GM12878 (cell line): ENCODE measurements at regions not wholly inside any gene's neighbourhood (a gene's known extent, or its start where the extent isn't known, plus 50 kb on each side); places are given as distances from the start of the nearest gene placed in this dataset.

Source experiments
- ATAC-seq: fragments of 200-7000 bp; cut with Tn5 transposase; 3 replicates; pipeline ENCODE4 v1.9.1; 2020; ENCODE audit warnings: mild to moderate bottlenecking, moderate library complexity
- BruUV-seq: library from RNA; stranded (reverse); fragments of 400-500 nt; replicated peaks from 2 replicates; lab custom pipeline; 2021; lab: Mats Ljungman, UMichigan
- CTCF ChIA-PET: fragments of 300-600 bp; sonication (Branson Sonifier 250); formaldehyde crosslinking; extraction: SDS; loops from one replicate; lab custom pipeline; 2021; ENCODE audit warnings: inconsistent platforms; lab: Yijun Ruan, JAX
- POLR2A ChIA-PET: fragments of 350-600 bp; formaldehyde crosslinking; extraction: SDS; loops from one replicate; lab custom pipeline; 2021; ENCODE audit warnings: inconsistent platforms; lab: Charles Lee
- RAD21 ChIA-PET: fragments of 300-600 bp; sonication (Branson Sonifier 250); formaldehyde crosslinking; loops from one replicate; lab custom pipeline; 2023; ENCODE audit warnings: antibody characterized with exemption; ENCODE audit not compliant: unreplicated experiment; lab: Charles Lee
- SMC1A ChIA-PET: fragments of 300-600 bp; sonication (Branson Sonifier 250); formaldehyde crosslinking; loops from one replicate; lab custom pipeline; 2023; ENCODE audit not compliant: unreplicated experiment, uncharacterized antibody; lab: Charles Lee
- DNase-seq: peaks from one replicate; pipeline ENCODE4 v3.0.0-alpha.2; 2011; ENCODE audit warnings: low read depth, low spot score
- FAIRE-seq: peaks from 3 replicates; lab custom pipeline; 2011; peaks lifted over from hg19 to GRCh38; lab: Jason Lieb, UNC
- H2AFZ ChIP-seq: 2 replicates; pipeline ENCODE4 v1.6.0; 2011; ENCODE audit warnings: low read depth, low read length, control low read depth; ENCODE audit not compliant: control insufficient read depth
- H3K27ac ChIP-seq: 2 replicates; pipeline ENCODE4 v1.5.1; 2011; ENCODE audit warnings: control low read depth; ENCODE audit not compliant: control insufficient read depth, insufficient read depth
- H3K27me3 ChIP-seq, 2 experiments: replicated peaks in 1 of 2; 2 replicates each; pipeline versions ENCODE4 v1.6.0 to v1.6.1; 2011; ENCODE audit warnings: low read length in 1 of 2; ENCODE audit not compliant: control insufficient read depth in 2 of 2, insufficient read depth in 2 of 2
- H3K36me3 ChIP-seq, 2 experiments: 2 replicates each; pipeline ENCODE4 v1.5.1; 2011; ENCODE audit warnings: low read length in 1 of 2; ENCODE audit not compliant: control insufficient read depth in 2 of 2, insufficient read depth in 2 of 2
- H3K4me1 ChIP-seq: 2 replicates; pipeline ENCODE4 v1.6.1; 2011; ENCODE audit warnings: mild to moderate bottlenecking, low read length, moderate library complexity, mixed read lengths; ENCODE audit not compliant: control insufficient read depth, insufficient read depth
- H3K4me2 ChIP-seq: 2 replicates; pipeline ENCODE4 v1.6.0; 2011; ENCODE audit warnings: control low read depth; ENCODE audit not compliant: control insufficient read depth, insufficient read depth
- H3K4me3 ChIP-seq: fragments of 200-600 bp; sonication (generic); 2 replicates; pipeline ENCODE4 v1.5.1; 2016
- H3K79me2 ChIP-seq: 2 replicates; pipeline ENCODE4 v1.6.0; 2011; ENCODE audit warnings: low read length; ENCODE audit not compliant: control insufficient read depth, insufficient read depth
- H3K9ac ChIP-seq: 2 replicates; pipeline ENCODE4 v1.8.0; 2011; ENCODE audit warnings: low read length, control low read depth, mixed read lengths; ENCODE audit not compliant: control insufficient read depth, insufficient read depth
- H3K9me3 ChIP-seq: replicated peaks from 3 replicates; pipeline ENCODE4 v1.5.1; 2011; ENCODE audit warnings: mild to moderate bottlenecking, low read length; ENCODE audit not compliant: control insufficient read depth, insufficient read depth
- H4K20me1 ChIP-seq: 2 replicates; pipeline ENCODE4 v1.6.0; 2011; ENCODE audit not compliant: control insufficient read depth, insufficient read depth
- EED ChIP-seq: sonication (generic); IDR thresholded peaks from 2 replicates; pipeline ENCODE4 v1.6.1; 2016; ENCODE audit warnings: antibody characterized with exemption, low read depth
- IKZF2 ChIP-seq, 2 experiments: fragments of 450-650 bp; IDR thresholded peaks; 2 replicates each; pipeline ENCODE4 v1.6.1; 2017; ENCODE audit warnings: mild to moderate bottlenecking in 2 of 2, moderate library complexity in 2 of 2
- JUND ChIP-seq: IDR thresholded peaks from 2 replicates; pipeline ENCODE4 v1.6.1; 2012; ENCODE audit warnings: low read depth, mild to moderate bottlenecking, low read length, improper control_type of control experiment, moderate library complexity
- LARP7 ChIP-seq: fragments of 450-650 bp; IDR thresholded peaks from 2 replicates; pipeline ENCODE4 v1.6.1; 2017; ENCODE audit warnings: mild to moderate bottlenecking
- NFYA ChIP-seq: IDR thresholded peaks from 2 replicates; pipeline ENCODE4 v1.6.1; 2011; ENCODE audit warnings: low read depth, mild to moderate bottlenecking, low read length, improper control_type of control experiment, borderline replicate concordance
- NR2C2 ChIP-seq: IDR thresholded peaks from 2 replicates; pipeline ENCODE4 v1.6.1; 2011; ENCODE audit warnings: borderline replicate concordance, low read depth; ENCODE audit not compliant: control insufficient read depth, insufficient read length
- PAX5 ChIP-seq: IDR thresholded peaks from 2 replicates; pipeline ENCODE4 v1.6.1; 2011; ENCODE audit warnings: low read depth, low read length, borderline replicate concordance
- RFX5 ChIP-seq: IDR thresholded peaks from 2 replicates; pipeline ENCODE4 v1.6.1; 2011; ENCODE audit warnings: low read depth, low read length, improper control_type of control experiment
- SMAD1 ChIP-seq: fragments of 450-650 bp; IDR thresholded peaks from 2 replicates; pipeline ENCODE4 v1.6.1; 2018; ENCODE audit warnings: mild to moderate bottlenecking, low read depth; ENCODE audit not compliant: partially characterized antibody
- SRF ChIP-seq, 2 experiments: IDR thresholded peaks; 2 replicates each; pipeline ENCODE4 v1.6.1; 2011; ENCODE audit warnings: low read depth in 2 of 2, low read length in 2 of 2, mild to moderate bottlenecking in 1 of 2, moderate library complexity in 1 of 2
- STAT1 ChIP-seq: fragments of 450-650 bp; conservative IDR thresholded peaks from 2 replicates; pipeline ENCODE4 v1.6.1; 2014; ENCODE audit warnings: antibody characterized with exemption, mild to moderate bottlenecking
- SUPT20H ChIP-seq: IDR thresholded peaks from 2 replicates; pipeline ENCODE4 v1.6.1; 2011; ENCODE audit warnings: low read depth, mild to moderate bottlenecking, low read length, moderate library complexity, borderline replicate concordance; ENCODE audit not compliant: control insufficient read depth
- TCF7 ChIP-seq: IDR thresholded peaks from 2 replicates; pipeline ENCODE4 v1.6.1; 2014; ENCODE audit warnings: antibody characterized with exemption, borderline replicate concordance
- USF2 ChIP-seq: IDR thresholded peaks from 2 replicates; pipeline ENCODE4 v1.6.1; 2011; ENCODE audit warnings: low read depth, low read length, improper control_type of control experiment, borderline replicate concordance
- WGBS: methylation state at CpG from one replicate; pipeline ENCODE4 v1.1.6; 2016; ENCODE audit warnings: low lambda C conversion rate; ENCODE audit not compliant: insufficient replicate concordance, insufficient coverage; ENCODE audit errors: missing lambda C conversion rate; 5-methylcytosine and 5-hydroxymethylcytosine counted together
- in situ Hi-C: fragments of 300-500 bp; cut with MboI; formaldehyde crosslinking; loops from 9 replicates; pipeline ENCODE4 v1.14.3; 2018; ENCODE audit warnings: mixed read lengths
- intact Hi-C: fragments of 100-400 bp; cut with micrococcal nuclease; formaldehyde crosslinking; loops from one replicate; pipeline ENCODE4 v1.14.2; 2022; ENCODE audit not compliant: unreplicated experiment

- no peaks in the 10 kb centered on the region for H4K20me1 ChIP-seq
- ChIA-PET POLR2A (no interaction called here), SMC1A (no interaction called here), RAD21 (no interaction called here), CTCF (interaction anchor here (1.6 kb wide), 1 partner anchor 9 kb away, joined by 9 read pairs; no protein-coding TSS in a partner anchor)
- no peaks in the 10 kb centered on the region for H3K9me3 ChIP-seq
- no peaks in the 10 kb centered on the region for H3K27me3 ChIP-seq
- ATAC-seq (no peak), FAIRE-seq (no peak), DNase-seq (no peak)
- intact Hi-C loops: no loop called here
- WGBS: 86% methylated on average over 3 of the region's 3 CpGs
- no peaks in the 10 kb centered on the region for H3K79me2 ChIP-seq
- H3K4me2 ChIP-seq: no peak overlapping the region
- no peak overlapping the region for H3K9ac ChIP-seq
- H2AFZ ChIP-seq: no peak overlapping the region
- no peaks in the 10 kb centered on the region for H3K36me3 ChIP-seq
- BruUV-seq: no TSS peak
- H3K27ac ChIP-seq: no peak overlapping the region
- H3K4me3 ChIP-seq: no peak overlapping the region
- TF ChIP-seq STAT1 (no peak), SRF (IDR thresholded peaks at IDR 0.05; ENCODE audit: low read depth in 2 of 2, low read length in 2 of 2) (no peak), NR2C2 (no peak), RFX5 (no peak), NFYA (no peak), LARP7 (no peak), JUND (no peak), USF2 (no peak), IKZF2 (IDR thresholded peaks at IDR 0.05) (no peak), EED (no peak), PAX5 (no peak), SUPT20H (no peak), SMAD1 (no peak), TCF7 (no peak)
- TF ChIP-seq, all 136 proteins: peak for 0
- in situ Hi-C loops: no loop called here
- H3K4me1 ChIP-seq: no peaks in the 10 kb centered on the region
Observed at GRCh38 chr1:222018041-222018440, 276.2 kb upstream of the DUSP10 start.
